Hematopoietic multipotent progenitor cell treated with erythropoietin and hydrocortisone succinate and interleukin-3 and kit ligand, for 6 days (in vitro differentiated cells): ENCODE measurements at regions not wholly inside any gene's neighbourhood (a gene's known extent, or its start where the extent isn't known, plus 50 kb on each side); places are given as distances from the start of the nearest gene placed in this dataset.

Experiments used
- DNase-seq: peaks from one replicate; pipeline ENCODE4 v3.0.0-alpha.2; 2015

GRCh38 chr1:184919892-184920291 lies 54.4 kb downstream of the NIBAN1 start:
- DNase-seq: peak; percentile 15

- DNase-seq: no peak
Measured at GRCh38 chr1:184915463-184916090, 58.7 kb downstream of the NIBAN1 start.

GRCh38 chr1:184914149-184914548 lies 60.2 kb downstream of the NIBAN1 start:
- DNase-seq: no peak

- DNase-seq: no peak
Measured at GRCh38 chr1:184912392-184912791, 61.9 kb downstream of the NIBAN1 start.

GRCh38 chr1:184911830-184912229 lies 62.5 kb downstream of the NIBAN1 start:
- DNase-seq: no peak

GRCh38 chr1:184911103-184911745 lies 63.1 kb downstream of the NIBAN1 start:
- DNase-seq: no peak

GRCh38 chr1:184910691-184911091 lies 63.6 kb downstream of the NIBAN1 start:
- no peak for DNase-seq

GRCh38 chr1:184910005-184910404 lies 64.3 kb downstream of the NIBAN1 start:
- DNase-seq: no peak

- DNase-seq: no peak
Measured at GRCh38 chr1:184909019-184909418, 65.3 kb downstream of the NIBAN1 start.

GRCh38 chr1:184908506-184908905 lies 65.8 kb downstream of the NIBAN1 start:
- no peak for DNase-seq

- no peak for DNase-seq
Measured at GRCh38 chr1:184907500-184907899, 66.8 kb downstream of the NIBAN1 start.

GRCh38 chr1:184906761-184907160 lies 67.5 kb downstream of the NIBAN1 start:
- DNase-seq: no peak

GRCh38 chr1:184905601-184906322 lies 68.5 kb downstream of the NIBAN1 start:
- DNase-seq: no peak

GRCh38 chr1:184903111-184903692 lies 71.1 kb downstream of the NIBAN1 start:
- no peak for DNase-seq

- no peak for DNase-seq
Measured at GRCh38 chr1:184900507-184900906, 73.8 kb downstream of the NIBAN1 start.

- no peak for DNase-seq
Measured at GRCh38 chr1:184896000-184896399, 78.3 kb downstream of the NIBAN1 start.

GRCh38 chr1:184895086-184895485 lies 79.2 kb downstream of the NIBAN1 start:
- DNase-seq: no peak

- DNase-seq: no peak
Measured at GRCh38 chr1:184893695-184894094, 80.6 kb downstream of the NIBAN1 start.

- no peak for DNase-seq
Measured at GRCh38 chr1:184892116-184892515, 82.2 kb downstream of the NIBAN1 start.

- no peak for DNase-seq
Measured at GRCh38 chr1:184891440-184891839, 82.9 kb downstream of the NIBAN1 start.

GRCh38 chr1:184890539-184890973 lies 83.8 kb downstream of the NIBAN1 start:
- DNase-seq: peak; percentile 43

GRCh38 chr1:184889902-184890301 lies 84.4 kb downstream of the NIBAN1 start:
- no peak for DNase-seq

- DNase-seq: no peak
Measured at GRCh38 chr1:184889166-184889565, 85.1 kb downstream of the NIBAN1 start.

GRCh38 chr1:184888505-184888904 lies 85.8 kb downstream of the NIBAN1 start:
- DNase-seq: no peak
